HCT116 (cell line): ENCODE measurements at regions not wholly inside any gene's neighbourhood (a gene's known extent, or its start where the extent isn't known, plus 50 kb on each side); places are given as distances from the start of the nearest gene placed in this dataset.

ENCODE experiments used
- ATAC-seq: fragments of 200-7000 bp; cut with Tn5 transposase; 2 replicates; pipeline ENCODE4 v1.9.1; 2020; ENCODE audit warnings: mild to moderate bottlenecking, moderate library complexity
- BruUV-seq: library from RNA; stranded (reverse); fragments of 400-500 nt; replicated peaks from 2 replicates; lab custom pipeline; 2021; lab: Mats Ljungman, UMichigan
- CTCF ChIA-PET: fragments of 300-600 bp; sonication (Branson Sonifier 250); formaldehyde crosslinking; loops from one replicate; lab custom pipeline; 2021; ENCODE audit warnings: antibody characterized with exemption; lab: Charles Lee
- POLR2A ChIA-PET: fragments of 300-600, 350-600 bp; sonication (Branson Sonifier 250); formaldehyde crosslinking; loops from one replicate; lab custom pipeline; 2021; ENCODE audit warnings: antibody characterized with exemption; lab: Charles Lee
- RAD21 ChIA-PET, 2 experiments: fragments of 300-600 bp; sonication (Branson Sonifier 250); formaldehyde crosslinking; loops; one replicate each; lab custom pipeline; 2023; ENCODE audit warnings: low total read pairs in 2 of 2; ENCODE audit not compliant: uncharacterized antibody in 2 of 2, unreplicated experiment in 2 of 2, low non-redundant PET in 1 of 2; lab: Charles Lee
- DNase-seq: peaks from one replicate; pipeline ENCODE4 v3.0.0-alpha.2; 2010; ENCODE audit warnings: low read depth, low spot score
- H2AFZ ChIP-seq: fragments of 200-600 bp; shearing (Covaris generic), sonication (generic); 2 replicates; pipeline ENCODE4 v1.6.1; 2017; ENCODE audit warnings: low read depth, mixed run types, mixed read lengths, antibody characterized with exemption, low read length; ENCODE audit not compliant: poor library complexity, severe bottlenecking
- H3K27ac ChIP-seq: 2 replicates; pipeline ENCODE4 v1.5.1; 2012; ENCODE audit warnings: low read depth, low read length
- H3K27me3 ChIP-seq: fragments of 200-600 bp; sonication (generic); 2 replicates; pipeline ENCODE4 v1.6.1; 2016; ENCODE audit warnings: mixed run types, low read length, mixed read lengths; ENCODE audit not compliant: insufficient read depth
- H3K36me3 ChIP-seq, 2 experiments: fragments of 200-500 bp in 1 of 2; fragments of 200-600 bp in 1 of 2; sonication (Bioruptor generic) in 1 of 2; sonication (generic) in 1 of 2; 2 replicates each; pipeline versions ENCODE4 v1.5.1 to v1.6.1; 2014 to 2016; ENCODE audit warnings: low read length in 2 of 2, inconsistent platforms in 1 of 2, mixed read lengths in 1 of 2, mixed run types in 1 of 2; ENCODE audit not compliant: insufficient read depth in 2 of 2, control insufficient read depth in 1 of 2
- H3K4me1 ChIP-seq, 2 experiments: fragments of 200-600 bp in 1 of 2; sonication (generic) in 1 of 2; 2 replicates each; pipeline versions ENCODE4 v1.5.1 to v1.6.1; 2012 to 2017; ENCODE audit warnings: low read length in 2 of 2, inconsistent platforms in 1 of 2, mild to moderate bottlenecking in 1 of 2, mixed read lengths in 1 of 2, mixed run types in 1 of 2, moderate library complexity in 1 of 2; ENCODE audit not compliant: insufficient read depth in 2 of 2, control insufficient read depth in 1 of 2
- H3K4me2 ChIP-seq: fragments of 200-600 bp; sonication (generic); 2 replicates; pipeline ENCODE4 v1.6.1; 2017; ENCODE audit warnings: mixed run types, low read length, mixed read lengths
- H3K4me3 ChIP-seq, 2 experiments: fragments of 200-600 bp in 1 of 2; sonication (generic) in 1 of 2; replicated peaks in 1 of 2; 2 replicates each; pipeline ENCODE4 v1.5.1; 2011 to 2016; ENCODE audit warnings: low read length in 2 of 2, control low read depth in 1 of 2, low read depth in 1 of 2, mild to moderate bottlenecking in 1 of 2, mixed read lengths in 1 of 2, mixed run types in 1 of 2
- H3K79me2 ChIP-seq: fragments of 200-600 bp; sonication (generic); 2 replicates; pipeline ENCODE4 v1.6.1; 2017; ENCODE audit warnings: mild to moderate bottlenecking, mixed run types, low read length, moderate library complexity, mixed read lengths; ENCODE audit not compliant: insufficient read depth
- H3K9ac ChIP-seq: fragments of 200-600 bp; sonication (generic); 2 replicates; pipeline ENCODE4 v1.6.1; 2016; ENCODE audit warnings: low read length, mixed read lengths
- H3K9me2 ChIP-seq: fragments of 200-600 bp; sonication (generic), shearing (Covaris generic); 2 replicates; pipeline ENCODE4 v1.6.1; 2017; ENCODE audit warnings: mixed run types, mild to moderate bottlenecking, moderate library complexity; ENCODE audit not compliant: insufficient read depth
- H3K9me3 ChIP-seq, 2 experiments: fragments of 200-500 bp in 1 of 2; fragments of 200-600 bp in 1 of 2; sonication (Bioruptor generic) in 1 of 2; sonication (generic) in 1 of 2; 2 replicates each; pipeline ENCODE4 v1.6.1; 2014 to 2017; ENCODE audit warnings: low read length in 2 of 2, mixed read lengths in 2 of 2, inconsistent platforms in 1 of 2, low read depth in 1 of 2, mild to moderate bottlenecking in 1 of 2, mixed run types in 1 of 2, moderate library complexity in 1 of 2; ENCODE audit not compliant: control insufficient read depth in 1 of 2, insufficient read depth in 1 of 2
- H4K20me1 ChIP-seq: fragments of 200-600 bp; sonication (generic), shearing (Covaris generic); 2 replicates; pipeline ENCODE4 v1.6.1; 2017; ENCODE audit warnings: mixed run types, mild to moderate bottlenecking, moderate library complexity; ENCODE audit not compliant: insufficient read depth
- ATF3 ChIP-seq: IDR thresholded peaks from 2 replicates; pipeline ENCODE4 v1.6.1; 2012
- CBX3 ChIP-seq: IDR thresholded peaks from 2 replicates; pipeline ENCODE4 v1.6.1; 2012; ENCODE audit warnings: low read depth
- CTCF ChIP-seq, 3 experiments: fragments of 200-600 bp in 1 of 3; sonication (generic) in 1 of 3; IDR thresholded peaks in 2 of 3; conservative IDR thresholded peaks in 1 of 3; 2 replicates each; pipeline ENCODE4 v1.5.1; 2012 to 2017; ENCODE audit warnings: low read depth in 2 of 3, low read length in 2 of 3, antibody characterized with exemption in 1 of 3, borderline replicate concordance in 1 of 3, control low read depth in 1 of 3, mild to moderate bottlenecking in 1 of 3, mixed read lengths in 1 of 3, mixed run types in 1 of 3, moderate library complexity in 1 of 3; ENCODE audit not compliant: insufficient read depth in 1 of 3
- EGR1 ChIP-seq: IDR thresholded peaks from 2 replicates; pipeline ENCODE4 v1.6.1; 2012; ENCODE audit warnings: low read depth
- ELF1 ChIP-seq: IDR thresholded peaks from 2 replicates; pipeline ENCODE4 v1.6.1; 2012; ENCODE audit warnings: low read depth, borderline replicate concordance
- EZH2 ChIP-seq: fragments of 200-600 bp; sonication (generic); IDR thresholded peaks from 2 replicates; pipeline ENCODE4 v1.6.1; 2017; ENCODE audit warnings: antibody characterized with exemption, mixed run types
- POLR2AphosphoS5 ChIP-seq: IDR thresholded peaks from 2 replicates; pipeline ENCODE4 v1.6.1; 2011; ENCODE audit warnings: mild to moderate bottlenecking, low read depth, low read length, moderate library complexity
- RAD21 ChIP-seq: IDR thresholded peaks from 2 replicates; pipeline ENCODE4 v1.6.1; 2012; ENCODE audit warnings: low read depth, mild to moderate bottlenecking
- REST ChIP-seq: IDR thresholded peaks from 2 replicates; pipeline ENCODE4 v1.6.1; 2012; ENCODE audit warnings: low read depth
- SIN3A ChIP-seq: IDR thresholded peaks from 2 replicates; pipeline ENCODE4 v1.6.1; 2012; ENCODE audit warnings: low read depth
- SP1 ChIP-seq: IDR thresholded peaks from 2 replicates; pipeline ENCODE4 v1.6.1; 2012; ENCODE audit warnings: low read depth
- SRF ChIP-seq: IDR thresholded peaks from 2 replicates; pipeline ENCODE4 v1.6.1; 2012; ENCODE audit warnings: low read depth
- TCF7L2 ChIP-seq: IDR thresholded peaks from 2 replicates; pipeline ENCODE4 v1.7.0; 2011; ENCODE audit warnings: borderline replicate concordance, inconsistent platforms; ENCODE audit not compliant: insufficient read depth, insufficient read length; ENCODE audit errors: extremely low read depth
- ZNF274 ChIP-seq: fragments of 200-500 bp; sonication (Bioruptor generic); IDR thresholded peaks from 2 replicates; pipeline ENCODE4 v1.6.1; 2014; ENCODE audit warnings: mild to moderate bottlenecking, low read depth, low read length, inconsistent platforms
- intact Hi-C: fragments of 100-400 bp; cut with micrococcal nuclease; formaldehyde crosslinking; loops from 2 replicates; pipeline ENCODE4 v1.10.0; 2022

- Histone ChIP-seq H3K9ac (no peak overlapping the region), H3K9me3 (peaks cover 17 to 33% of the 10 kb centered on the region in 2 experiments; a peak in 2 of 4 replicates), H2AFZ (no peak overlapping the region), H4K20me1 (no peaks in the 10 kb centered on the region), H3K27me3 (no peaks in the 10 kb centered on the region), H3K4me1 (no peaks in the 10 kb centered on the region), H3K4me2 (no peak overlapping the region), H3K36me3 (no peaks in the 10 kb centered on the region), H3K27ac (no peak overlapping the region), H3K9me2 (no peaks in the 10 kb centered on the region), H3K4me3 (no peak overlapping the region), H3K79me2 (no peaks in the 10 kb centered on the region)
- CTCF ChIA-PET: no interaction called here
- intact Hi-C loops: no loop called here
- POLR2A ChIA-PET: no interaction called here
- ATAC-seq: no peak
- RAD21 ChIA-PET: no interaction called here
- TF ChIP-seq ZNF274 (no peak), SIN3A (no peak), EGR1 (no peak), ATF3 (no peak), RAD21 (no peak), REST (no peak), TCF7L2 (no peak), CTCF (IDR thresholded peaks at IDR 0.05 in 2 of 3, conservative IDR thresholded peaks at IDR 0.05 in 1 of 3; ENCODE audit: borderline replicate concordance in 1 of 3, insufficient read depth in 1 of 3, low read depth in 2 of 3, low read length in 2 of 3) (no peak), CBX3 (no peak), SP1 (no peak), ELF1 (no peak), EZH2 (no peak), POLR2AphosphoS5 (no peak), SRF (no peak)
- DNase-seq: no peak
- no TSS peak for BruUV-seq
These were observed 350.1 kb upstream of the POM121L12 start for GRCh38 chr7:52685333-52685732.
